ENCODE measurements at regions not wholly inside any gene's neighbourhood (a gene's known extent, or its start where the extent isn't known, plus 50 kb on each side); places are given as distances from the start of the nearest gene placed in this dataset.

GRCh38 chr5:89380635-89381034 is 497.7 kb upstream of the MEF2C start:
- H3K4me3 ChIP-seq (replicated peaks in 1 of 3; ENCODE audit: insufficient read depth in 1 of 3, low read depth in 1 of 3, low read length in 3 of 3) = no peak overlapping the region
- no peaks in the 10 kb centered on the region for H3K36me3 ChIP-seq (ENCODE audit: control insufficient read depth in 2 of 2, extremely low read depth in 1 of 2, insufficient read depth in 2 of 2, low read length in 2 of 2)
- no peaks in the 10 kb centered on the region for H4K20me1 ChIP-seq (replicated peaks; ENCODE audit: control insufficient read depth, extremely low read depth, insufficient read depth, low read length)
- dilution Hi-C loops (cut with MboI; ENCODE audit: extremely low pct_ligation_motif_present, low sequenced_read_pairs) (no loop called here), intact Hi-C loops (cut with micrococcal nuclease) (no loop called here)
- no peaks in the 10 kb centered on the region for H3K79me2 ChIP-seq (ENCODE audit: control insufficient read depth, insufficient read depth, low read length)
- no peak overlapping the region for H3K4me2 ChIP-seq (ENCODE audit: insufficient read depth, low read length)
- no TSS peak for BruUV-seq (replicated peaks)
- TF ChIP-seq FOS (IDR thresholded peaks at IDR 0.05; ENCODE audit: borderline replicate concordance, insufficient read depth, low read length) (no peak), POLR2A (IDR thresholded peaks at IDR 0.05; ENCODE audit: low read depth, low read length) (no peak), EZH2 (IDR thresholded peaks at IDR 0.05; ENCODE audit: borderline replicate concordance, low read depth, low read length, severe bottlenecking) (no peak), GATA2 (IDR thresholded peaks at IDR 0.05; ENCODE audit: insufficient read depth, insufficient read length, low read depth, low read length) (no peak), MYC (IDR thresholded peaks at IDR 0.05; ENCODE audit: low read depth, low read length) (no peak), POLR2AphosphoS5 (IDR thresholded peaks at IDR 0.05; ENCODE audit: insufficient read depth, low read depth, low read length) (no peak), CTCF (IDR thresholded peaks at IDR 0.05; ENCODE audit: extremely low read depth in 1 of 2, insufficient read depth in 1 of 2, low read depth in 1 of 2, low read length in 2 of 2) (no peak), JUN (IDR thresholded peaks at IDR 0.05; ENCODE audit: borderline replicate concordance, insufficient read depth, insufficient read length, low read depth) (no peak)
- TF ChIP-seq, protein P1, sequence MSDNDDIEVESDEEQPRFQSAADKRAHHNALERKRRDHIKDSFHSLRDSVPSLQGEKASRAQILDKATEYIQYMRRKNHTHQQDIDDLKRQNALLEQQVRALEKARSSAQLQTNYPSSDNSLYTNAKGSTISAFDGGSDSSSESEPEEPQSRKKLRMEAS (IDR thresholded peaks at IDR 0.05; ENCODE audit: insufficient read depth, insufficient read length) = no peak
- H3K27ac ChIP-seq (ENCODE audit: insufficient read depth, low read depth, low read length) = no peak overlapping the region
- DNase-seq (ENCODE audit: low read depth, low spot score) (no peak), FAIRE-seq (no peak)
- H3K9ac ChIP-seq (replicated peaks; ENCODE audit: extremely low read depth, insufficient read depth, low read length) = no peak overlapping the region
- ChIA-PET POLR2A (no interaction called here), CTCF (no interaction called here)
- H3K27me3 ChIP-seq (ENCODE audit: control insufficient read depth in 2 of 2, insufficient read depth in 2 of 2, low read length in 2 of 2) = no peaks in the 10 kb centered on the region
- no peaks in the 10 kb centered on the region for H3K9me1 ChIP-seq (replicated peaks; ENCODE audit: control insufficient read depth, extremely low read depth, insufficient read depth, low read length)
- no peak overlapping the region for H2AFZ ChIP-seq (ENCODE audit: low read depth, low read length)
- peaks cover 2% of the 10 kb centered on the region for H3K4me1 ChIP-seq (ENCODE audit: control insufficient read depth, extremely low read depth, insufficient read depth, low read length)
- H3K9me3 ChIP-seq (replicated peaks; ENCODE audit: control insufficient read depth, insufficient read depth, low read length) = no peaks in the 10 kb centered on the region

Data from endothelial cell of umbilical vein (primary cell).